NCI-H2171 treated with DMSO at 0.1 percent for 48 hours (cell line): ENCODE measurements at regions not wholly inside any gene's neighbourhood (a gene's known extent, or its start where the extent isn't known, plus 50 kb on each side); places are given as distances from the start of the nearest gene placed in this dataset.

Source experiments
- DNase-seq: peaks from one replicate; lab custom pipeline; 2025; lab: John Stamatoyannopoulos, UW

GRCh38 chr9:109913461-109913810 lies 133.4 kb downstream of the PALM2AKAP2 start:
- DNase-seq: no peak

GRCh38 chr9:109914280-109915027 lies 134.5 kb downstream of the PALM2AKAP2 start:
- DNase-seq: no peak

GRCh38 chr9:109916316-109916715 lies 136.3 kb downstream of the PALM2AKAP2 start:
- DNase-seq: no peak

- peak; percentile 83 for DNase-seq
These were observed 138.6 kb downstream of the PALM2AKAP2 start for GRCh38 chr9:109918339-109919163.

- no peak for DNase-seq
These were observed 139.9 kb downstream of the PALM2AKAP2 start for GRCh38 chr9:109919736-109920408.

- DNase-seq: no peak
These were observed 142.8 kb downstream of the PALM2AKAP2 start for GRCh38 chr9:109922617-109923470.

GRCh38 chr9:109923471-109923760 lies 143.4 kb downstream of the PALM2AKAP2 start:
- DNase-seq: peak; percentile 72

GRCh38 chr9:109923806-109924205 lies 143.8 kb downstream of the PALM2AKAP2 start:
- DNase-seq: peak; percentile 96

- DNase-seq: no peak
These were observed 145.8 kb downstream of the PALM2AKAP2 start for GRCh38 chr9:109925799-109926198.

GRCh38 chr9:109926421-109926869 lies 146.4 kb downstream of the PALM2AKAP2 start:
- no peak for DNase-seq

GRCh38 chr9:109931623-109932022 lies 151.6 kb downstream of the PALM2AKAP2 start:
- DNase-seq: no peak

GRCh38 chr9:109934136-109934856 lies 154.3 kb downstream of the PALM2AKAP2 start:
- DNase-seq: no peak

GRCh38 chr9:109934857-109935215 lies 154.8 kb downstream of the PALM2AKAP2 start:
- no peak for DNase-seq

- no peak for DNase-seq
These were observed 155.5 kb downstream of the PALM2AKAP2 start for GRCh38 chr9:109935406-109936087.

GRCh38 chr9:109937861-109938453 lies 158.0 kb downstream of the PALM2AKAP2 start:
- DNase-seq: no peak

GRCh38 chr9:109939698-109940342 lies 159.8 kb downstream of the PALM2AKAP2 start:
- DNase-seq: peak; percentile 13

- peak; percentile 8 for DNase-seq
These were observed 160.6 kb downstream of the PALM2AKAP2 start for GRCh38 chr9:109940561-109940960.

- no peak for DNase-seq
These were observed 161.8 kb downstream of the PALM2AKAP2 start for GRCh38 chr9:109941771-109942170.

- no peak for DNase-seq
These were observed 165.6 kb downstream of the PALM2AKAP2 start for GRCh38 chr9:109945573-109945972.

GRCh38 chr9:109948453-109948852 lies 168.5 kb downstream of the PALM2AKAP2 start:
- DNase-seq: no peak
